ENCODE measurements at regions not wholly inside any gene's neighbourhood (a gene's known extent, or its start where the extent isn't known, plus 50 kb on each side); places are given as distances from the start of the nearest gene placed in this dataset.

DNA sequence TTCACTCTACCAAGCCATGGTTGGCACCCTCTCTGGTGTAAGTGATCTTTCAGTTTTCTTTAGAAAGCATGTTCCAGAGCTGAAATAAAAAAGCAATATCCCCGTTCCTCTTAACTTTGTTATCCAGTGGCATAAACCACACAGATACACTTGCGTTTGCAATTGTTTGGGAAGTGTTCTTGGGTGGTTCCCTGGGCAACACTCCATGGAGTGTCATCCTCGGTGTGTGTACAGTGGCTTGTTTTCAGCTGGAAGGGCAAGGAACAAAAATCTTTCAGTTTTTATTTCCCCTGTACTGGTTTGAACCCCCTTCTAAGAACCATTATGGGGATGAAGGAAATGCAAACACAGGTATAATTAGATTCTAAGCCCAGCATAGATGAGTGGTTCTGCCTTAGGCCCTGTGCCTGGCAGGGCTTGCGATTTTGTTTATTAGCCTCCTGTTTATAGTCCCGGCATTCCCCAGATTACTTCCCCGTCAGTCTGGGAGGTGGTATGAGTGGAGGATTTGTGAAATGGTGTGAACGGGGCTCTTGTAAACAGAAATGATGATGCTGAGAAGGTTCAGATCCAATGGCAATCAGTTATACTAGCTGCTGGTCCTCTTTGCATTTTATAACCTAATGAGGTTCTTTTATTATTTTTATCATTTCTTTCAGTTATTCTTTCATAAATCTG, 76.0 kb upstream of the CD180 start (continued):
- TF ChIP-seq ASH2L (IDR thresholded peaks at IDR 0.05; ENCODE audit: borderline replicate concordance, low read depth) (no peak), ZNF217 (IDR thresholded peaks at IDR 0.05) (no peak)

DNA sequence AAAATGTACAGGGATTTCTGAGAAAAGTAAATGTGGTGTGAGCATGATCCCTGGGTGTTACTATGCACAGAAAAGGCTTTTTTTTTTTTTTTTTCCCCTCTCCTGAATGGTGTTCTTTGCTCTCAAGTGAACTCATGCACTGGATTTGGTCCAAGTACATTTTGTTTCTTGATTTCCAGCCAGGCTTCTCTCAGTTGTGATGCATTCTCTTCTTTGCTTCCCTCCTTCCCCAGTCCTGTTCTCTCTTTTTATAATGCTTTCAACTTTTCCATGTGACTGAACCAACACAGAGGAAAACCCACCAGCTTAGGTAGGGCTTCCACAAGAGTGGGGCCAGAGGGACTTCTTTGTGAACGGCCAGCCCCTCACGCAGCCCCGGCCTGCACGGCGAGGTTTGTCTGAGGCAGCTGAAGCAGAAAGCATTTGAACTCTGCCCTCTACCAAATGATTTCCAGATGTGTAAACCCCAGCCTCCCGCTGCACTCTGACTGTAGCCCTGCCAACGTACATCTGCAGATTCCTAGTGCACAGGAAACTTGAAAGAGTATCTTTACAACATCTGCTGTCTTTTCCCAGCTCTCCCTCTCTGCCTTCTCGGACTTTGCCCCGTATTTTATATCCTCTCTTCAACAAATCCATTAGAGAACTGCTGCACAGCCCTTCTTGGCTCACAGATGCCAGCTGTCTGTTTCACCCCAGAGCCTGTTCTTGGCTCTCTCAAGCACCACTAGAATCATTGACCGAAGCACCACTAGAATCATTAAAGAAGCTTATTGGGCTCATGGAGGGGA, 71.8 kb upstream of the CD180 start:
- 46% methylated on average over 10 of the region's 10 CpGs for WGBS (ENCODE audit: insufficient coverage, insufficient replicate concordance, low lambda C conversion rate, missing lambda C conversion rate)
- H3K4me2 ChIP-seq (ENCODE audit: control insufficient read depth, insufficient read depth) = no peak overlapping the region
- FAIRE-seq (no peak), DNase-seq (ENCODE audit: low read depth, low spot score) (no peak), ATAC-seq (no peak)
- CTCF ChIA-PET = interaction anchor here (1.7 kb wide), 1 partner anchor 16 kb away, joined by 3 read pairs; no protein-coding TSS in a partner anchor
- H3K4me3 ChIP-seq = no peak overlapping the region
- H3K4me1 ChIP-seq (ENCODE audit: control insufficient read depth, insufficient read depth, low read length) = no peaks in the 10 kb centered on the region
- no peaks in the 10 kb centered on the region for H3K27me3 ChIP-seq (replicated peaks in 1 of 2; ENCODE audit: control insufficient read depth in 2 of 2, insufficient read depth in 2 of 2, low read length in 1 of 2)
- H3K9ac ChIP-seq (ENCODE audit: control insufficient read depth, insufficient read depth, low read length) = no peak overlapping the region
- no peaks in the 10 kb centered on the region; the same call in 2 of the 3 replicates for H3K9me3 ChIP-seq (replicated peaks; ENCODE audit: control insufficient read depth, insufficient read depth, low read length)
- POLR2A ChIA-PET = no interaction called here
- SMC1A ChIA-PET (ENCODE audit: uncharacterized antibody, unreplicated experiment) = no interaction called here
- RAD21 ChIA-PET (ENCODE audit: unreplicated experiment) = no interaction called here
- H3K79me2 ChIP-seq (ENCODE audit: control insufficient read depth, insufficient read depth, low read length) = no peaks in the 10 kb centered on the region
- H2AFZ ChIP-seq (ENCODE audit: control insufficient read depth, low read depth, low read length) = no peak overlapping the region
- no peak overlapping the region for H3K27ac ChIP-seq (ENCODE audit: control insufficient read depth, insufficient read depth)
- intact Hi-C loops (cut with micrococcal nuclease; ENCODE audit: unreplicated experiment) = no loop called here
- in situ Hi-C loops (cut with MboI) = no loop called here
- H3K36me3 ChIP-seq (ENCODE audit: control insufficient read depth in 2 of 2, insufficient read depth in 2 of 2, low read length in 1 of 2) = no peaks in the 10 kb centered on the region
- no TSS peak for BruUV-seq (replicated peaks)
- H4K20me1 ChIP-seq (ENCODE audit: control insufficient read depth, insufficient read depth) = no peaks in the 10 kb centered on the region
- TF ChIP-seq, protein P1, sequence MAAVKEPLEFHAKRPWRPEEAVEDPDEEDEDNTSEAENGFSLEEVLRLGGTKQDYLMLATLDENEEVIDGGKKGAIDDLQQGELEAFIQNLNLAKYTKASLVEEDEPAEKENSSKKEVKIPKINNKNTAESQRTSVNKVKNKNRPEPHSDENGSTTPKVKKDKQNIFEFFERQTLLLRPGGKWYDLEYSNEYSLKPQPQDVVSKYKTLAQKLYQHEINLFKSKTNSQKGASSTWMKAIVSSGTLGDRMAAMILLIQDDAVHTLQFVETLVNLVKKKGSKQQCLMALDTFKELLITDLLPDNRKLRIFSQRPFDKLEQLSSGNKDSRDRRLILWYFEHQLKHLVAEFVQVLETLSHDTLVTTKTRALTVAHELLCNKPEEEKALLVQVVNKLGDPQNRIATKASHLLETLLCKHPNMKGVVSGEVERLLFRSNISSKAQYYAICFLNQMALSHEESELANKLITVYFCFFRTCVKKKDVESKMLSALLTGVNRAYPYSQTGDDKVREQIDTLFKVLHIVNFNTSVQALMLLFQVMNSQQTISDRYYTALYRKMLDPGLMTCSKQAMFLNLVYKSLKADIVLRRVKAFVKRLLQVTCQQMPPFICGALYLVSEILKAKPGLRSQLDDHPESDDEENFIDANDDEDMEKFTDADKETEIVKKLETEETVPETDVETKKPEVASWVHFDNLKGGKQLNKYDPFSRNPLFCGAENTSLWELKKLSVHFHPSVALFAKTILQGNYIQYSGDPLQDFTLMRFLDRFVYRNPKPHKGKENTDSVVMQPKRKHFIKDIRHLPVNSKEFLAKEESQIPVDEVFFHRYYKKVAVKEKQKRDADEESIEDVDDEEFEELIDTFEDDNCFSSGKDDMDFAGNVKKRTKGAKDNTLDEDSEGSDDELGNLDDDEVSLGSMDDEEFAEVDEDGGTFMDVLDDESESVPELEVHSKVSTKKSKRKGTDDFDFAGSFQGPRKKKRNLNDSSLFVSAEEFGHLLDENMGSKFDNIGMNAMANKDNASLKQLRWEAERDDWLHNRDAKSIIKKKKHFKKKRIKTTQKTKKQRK (IDR thresholded peaks at IDR 0.05; ENCODE audit: low read depth, low read length) = no peak
- TF ChIP-seq, protein P2, sequence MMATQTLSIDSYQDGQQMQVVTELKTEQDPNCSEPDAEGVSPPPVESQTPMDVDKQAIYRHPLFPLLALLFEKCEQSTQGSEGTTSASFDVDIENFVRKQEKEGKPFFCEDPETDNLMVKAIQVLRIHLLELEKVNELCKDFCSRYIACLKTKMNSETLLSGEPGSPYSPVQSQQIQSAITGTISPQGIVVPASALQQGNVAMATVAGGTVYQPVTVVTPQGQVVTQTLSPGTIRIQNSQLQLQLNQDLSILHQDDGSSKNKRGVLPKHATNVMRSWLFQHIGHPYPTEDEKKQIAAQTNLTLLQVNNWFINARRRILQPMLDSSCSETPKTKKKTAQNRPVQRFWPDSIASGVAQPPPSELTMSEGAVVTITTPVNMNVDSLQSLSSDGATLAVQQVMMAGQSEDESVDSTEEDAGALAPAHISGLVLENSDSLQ (IDR thresholded peaks at IDR 0.05) = no peak
- TF ChIP-seq, protein P3, sequence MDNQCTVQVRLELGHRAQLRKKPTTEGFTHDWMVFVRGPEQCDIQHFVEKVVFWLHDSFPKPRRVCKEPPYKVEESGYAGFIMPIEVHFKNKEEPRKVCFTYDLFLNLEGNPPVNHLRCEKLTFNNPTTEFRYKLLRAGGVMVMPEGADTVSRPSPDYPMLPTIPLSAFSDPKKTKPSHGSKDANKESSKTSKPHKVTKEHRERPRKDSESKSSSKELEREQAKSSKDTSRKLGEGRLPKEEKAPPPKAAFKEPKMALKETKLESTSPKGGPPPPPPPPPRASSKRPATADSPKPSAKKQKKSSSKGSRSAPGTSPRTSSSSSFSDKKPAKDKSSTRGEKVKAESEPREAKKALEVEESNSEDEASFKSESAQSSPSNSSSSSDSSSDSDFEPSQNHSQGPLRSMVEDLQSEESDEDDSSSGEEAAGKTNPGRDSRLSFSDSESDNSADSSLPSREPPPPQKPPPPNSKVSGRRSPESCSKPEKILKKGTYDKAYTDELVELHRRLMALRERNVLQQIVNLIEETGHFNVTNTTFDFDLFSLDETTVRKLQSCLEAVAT (IDR thresholded peaks at IDR 0.05) = no peak
- TF ChIP-seq, protein P4, sequence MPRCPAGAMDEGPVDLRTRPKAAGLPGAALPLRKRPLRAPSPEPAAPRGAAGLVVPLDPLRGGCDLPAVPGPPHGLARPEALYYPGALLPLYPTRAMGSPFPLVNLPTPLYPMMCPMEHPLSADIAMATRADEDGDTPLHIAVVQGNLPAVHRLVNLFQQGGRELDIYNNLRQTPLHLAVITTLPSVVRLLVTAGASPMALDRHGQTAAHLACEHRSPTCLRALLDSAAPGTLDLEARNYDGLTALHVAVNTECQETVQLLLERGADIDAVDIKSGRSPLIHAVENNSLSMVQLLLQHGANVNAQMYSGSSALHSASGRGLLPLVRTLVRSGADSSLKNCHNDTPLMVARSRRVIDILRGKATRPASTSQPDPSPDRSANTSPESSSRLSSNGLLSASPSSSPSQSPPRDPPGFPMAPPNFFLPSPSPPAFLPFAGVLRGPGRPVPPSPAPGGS (IDR thresholded peaks at IDR 0.05; ENCODE audit: borderline replicate concordance, insufficient read depth, low read depth, low read length, poor library complexity, severe bottlenecking) = no peak
- TF ChIP-seq CBFB (IDR thresholded peaks at IDR 0.05; ENCODE audit: low read depth) (no peak), SREBF2 (IDR thresholded peaks at IDR 0.05; ENCODE audit: low read length) (no peak), ATF7 (IDR thresholded peaks at IDR 0.05; ENCODE audit: low read depth) (no peak), CHD1 (IDR thresholded peaks at IDR 0.05; ENCODE audit: low read depth, low read length) (no peak)
- TF ChIP-seq, protein P5, sequence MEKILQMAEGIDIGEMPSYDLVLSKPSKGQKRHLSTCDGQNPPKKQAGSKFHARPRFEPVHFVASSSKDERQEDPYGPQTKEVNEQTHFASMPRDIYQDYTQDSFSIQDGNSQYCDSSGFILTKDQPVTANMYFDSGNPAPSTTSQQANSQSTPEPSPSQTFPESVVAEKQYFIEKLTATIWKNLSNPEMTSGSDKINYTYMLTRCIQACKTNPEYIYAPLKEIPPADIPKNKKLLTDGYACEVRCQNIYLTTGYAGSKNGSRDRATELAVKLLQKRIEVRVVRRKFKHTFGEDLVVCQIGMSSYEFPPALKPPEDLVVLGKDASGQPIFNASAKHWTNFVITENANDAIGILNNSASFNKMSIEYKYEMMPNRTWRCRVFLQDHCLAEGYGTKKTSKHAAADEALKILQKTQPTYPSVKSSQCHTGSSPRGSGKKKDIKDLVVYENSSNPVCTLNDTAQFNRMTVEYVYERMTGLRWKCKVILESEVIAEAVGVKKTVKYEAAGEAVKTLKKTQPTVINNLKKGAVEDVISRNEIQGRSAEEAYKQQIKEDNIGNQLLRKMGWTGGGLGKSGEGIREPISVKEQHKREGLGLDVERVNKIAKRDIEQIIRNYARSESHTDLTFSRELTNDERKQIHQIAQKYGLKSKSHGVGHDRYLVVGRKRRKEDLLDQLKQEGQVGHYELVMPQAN (conservative IDR thresholded peaks at IDR 0.05) = no peak
